Omental fat pad (tissue), 3 donors: ENCODE measurements at regions not wholly inside any gene's neighbourhood (a gene's known extent, or its start where the extent isn't known, plus 50 kb on each side); places are given as distances from the start of the nearest gene placed in this dataset.

ENCODE experiments used
- ATAC-seq: fragments of 150-250 bp; one replicate; pipeline ENCODE4 v1.9.1; 2016; ENCODE audit warnings: mild to moderate bottlenecking, moderate library complexity; ENCODE audit not compliant: low FRiP score
- DNase-seq: peaks from one replicate; pipeline ENCODE4 v3.0.0-alpha.2; 2019; ENCODE audit warnings: low spot score
- TF ChIP-seq, protein P1 (sequence below), 3 donors: fragments of 450-650 bp; IDR thresholded peaks; one replicate each; pipeline ENCODE4 v1.5.1; 2016 to 2017; ENCODE audit warnings: antibody characterized with exemption in 3 of 3, mild to moderate bottlenecking in 3 of 3, moderate library complexity in 2 of 3

GRCh38 chr4:138659037-138659811 is 356.4 kb upstream of the NOCT start:
- TF ChIP-seq, protein P1, sequence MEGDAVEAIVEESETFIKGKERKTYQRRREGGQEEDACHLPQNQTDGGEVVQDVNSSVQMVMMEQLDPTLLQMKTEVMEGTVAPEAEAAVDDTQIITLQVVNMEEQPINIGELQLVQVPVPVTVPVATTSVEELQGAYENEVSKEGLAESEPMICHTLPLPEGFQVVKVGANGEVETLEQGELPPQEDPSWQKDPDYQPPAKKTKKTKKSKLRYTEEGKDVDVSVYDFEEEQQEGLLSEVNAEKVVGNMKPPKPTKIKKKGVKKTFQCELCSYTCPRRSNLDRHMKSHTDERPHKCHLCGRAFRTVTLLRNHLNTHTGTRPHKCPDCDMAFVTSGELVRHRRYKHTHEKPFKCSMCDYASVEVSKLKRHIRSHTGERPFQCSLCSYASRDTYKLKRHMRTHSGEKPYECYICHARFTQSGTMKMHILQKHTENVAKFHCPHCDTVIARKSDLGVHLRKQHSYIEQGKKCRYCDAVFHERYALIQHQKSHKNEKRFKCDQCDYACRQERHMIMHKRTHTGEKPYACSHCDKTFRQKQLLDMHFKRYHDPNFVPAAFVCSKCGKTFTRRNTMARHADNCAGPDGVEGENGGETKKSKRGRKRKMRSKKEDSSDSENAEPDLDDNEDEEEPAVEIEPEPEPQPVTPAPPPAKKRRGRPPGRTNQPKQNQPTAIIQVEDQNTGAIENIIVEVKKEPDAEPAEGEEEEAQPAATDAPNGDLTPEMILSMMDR (IDR thresholded peaks at IDR 0.05): no peak
- no peak for DNase-seq
- ATAC-seq: no peak

DNA sequence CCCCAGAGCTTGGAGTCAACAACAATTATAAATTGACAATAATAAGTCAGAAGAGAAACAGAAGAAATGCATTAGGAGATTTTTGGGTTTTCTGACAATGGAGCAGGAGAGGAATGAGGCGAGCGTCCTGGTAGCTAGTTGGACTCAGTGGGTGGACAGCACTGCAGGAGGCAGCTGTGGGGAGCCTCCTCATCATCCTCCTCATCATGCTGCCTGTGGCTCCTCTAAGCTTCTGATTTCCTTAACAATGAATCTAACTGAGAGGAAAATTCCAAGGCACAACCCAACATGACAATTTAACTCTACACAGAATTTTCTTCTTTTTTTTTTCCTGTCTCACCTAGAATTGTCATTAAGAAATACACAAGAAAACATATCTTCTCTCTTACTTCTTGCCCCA is 357.1 kb upstream of the NOCT start:
- TF ChIP-seq, protein P1 (IDR thresholded peaks at IDR 0.05): no peak

DNA sequence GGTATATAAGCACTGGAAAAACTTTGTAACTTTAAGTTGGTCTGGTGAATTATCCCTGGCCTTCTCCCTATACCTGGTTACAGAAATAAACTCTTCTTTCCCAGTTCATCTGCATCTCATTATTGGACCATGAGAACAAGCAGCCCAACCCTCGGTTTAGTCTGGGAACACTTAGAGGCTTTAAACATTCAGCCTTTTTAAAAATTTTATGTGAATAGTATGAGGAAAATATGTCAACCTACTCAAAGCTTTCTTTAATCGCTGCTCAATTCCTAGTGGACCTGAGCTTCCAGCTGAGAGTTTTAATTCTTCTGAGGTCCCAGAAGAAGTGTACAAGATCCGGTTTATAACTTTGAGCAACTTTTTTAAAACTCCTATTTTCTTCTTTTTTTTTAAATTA is 358.6 kb upstream of the NOCT start:
- TF ChIP-seq, protein P1 (IDR thresholded peaks at IDR 0.05): no peak
- DNase-seq (no peak), ATAC-seq (no peak)

More for the DNA sequence above, 357.1 kb upstream of the NOCT start:
- ATAC-seq (no peak), DNase-seq (no peak)

DNA sequence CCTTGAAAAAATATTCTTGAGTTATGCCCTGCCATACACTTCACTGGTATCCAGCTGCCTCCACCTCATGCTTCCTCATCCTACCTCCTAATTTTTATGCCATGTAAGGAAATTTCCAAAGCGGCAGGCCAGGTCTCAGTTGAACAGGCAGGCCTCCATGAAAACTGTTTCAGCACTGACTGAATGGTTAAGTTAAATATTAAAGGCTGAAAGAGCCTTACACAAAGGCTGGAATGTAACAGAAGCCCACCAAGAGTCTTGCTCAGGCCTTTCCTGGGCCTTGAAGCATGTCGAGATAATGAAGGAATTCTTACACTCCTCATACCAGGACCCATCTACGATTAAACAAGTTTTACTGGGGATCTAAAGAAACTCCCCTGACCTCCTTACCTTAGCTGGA is 359.6 kb upstream of the NOCT start:
- ATAC-seq: no peak
- TF ChIP-seq, protein P1 (IDR thresholded peaks at IDR 0.05): no peak

DNA sequence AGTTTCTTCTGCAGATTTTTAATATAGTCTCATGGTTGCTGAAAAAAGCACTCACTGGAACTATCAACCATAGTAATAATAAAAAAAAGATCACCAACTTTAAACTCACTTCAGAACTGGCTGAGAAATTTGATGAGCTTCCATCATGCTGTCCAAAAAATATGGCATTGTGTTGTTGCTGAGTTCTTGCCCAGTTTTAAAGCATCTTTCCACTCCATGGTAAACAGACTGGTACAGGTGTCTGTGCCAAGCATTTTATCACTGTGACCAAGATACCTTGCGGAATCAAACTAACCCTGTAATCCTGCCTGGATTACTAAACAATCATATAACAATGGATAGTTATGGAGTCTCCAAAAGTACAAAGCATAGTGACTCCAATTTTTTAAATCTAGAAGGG is 360.3 kb upstream of the NOCT start:
- TF ChIP-seq, protein P1 (IDR thresholded peaks at IDR 0.05): no peak
- no peak for DNase-seq

More for the DNA sequence above, 359.6 kb upstream of the NOCT start:
- DNase-seq: no peak

DNA sequence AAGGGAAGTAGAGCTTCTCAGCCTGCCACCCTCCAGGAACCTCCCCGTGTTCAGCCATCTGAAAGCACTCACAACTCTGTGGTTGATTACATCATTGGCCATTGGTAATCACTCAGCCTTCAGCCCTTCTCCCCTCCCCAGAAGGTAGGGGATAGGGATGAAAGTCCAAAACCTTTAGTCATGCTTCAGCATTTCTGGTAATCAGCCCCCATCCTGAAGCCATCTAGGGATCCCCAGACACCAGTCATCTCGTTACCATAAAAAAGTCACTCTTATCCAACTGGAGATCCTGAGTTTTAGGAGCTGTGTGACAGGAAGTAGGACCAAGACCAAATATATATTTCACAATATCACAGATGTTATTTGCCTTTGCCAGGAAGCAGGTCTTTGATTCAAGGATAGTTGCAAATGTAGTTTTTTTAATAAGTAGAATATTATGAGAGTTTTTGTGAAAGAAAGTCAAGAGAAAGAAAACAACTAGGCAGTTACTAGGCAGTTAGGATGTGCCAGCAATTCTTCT is 364.6 kb upstream of the NOCT start:
- no peak for DNase-seq

More for the DNA sequence above, 360.3 kb upstream of the NOCT start:
- ATAC-seq: no peak

More for the DNA sequence above, 364.6 kb upstream of the NOCT start:
- no peak for ATAC-seq
- TF ChIP-seq, protein P1 (IDR thresholded peaks at IDR 0.05): no peak
